ENCODE measurements at regions not wholly inside any gene's neighbourhood (a gene's known extent, or its start where the extent isn't known, plus 50 kb on each side); places are given as distances from the start of the nearest gene placed in this dataset.

GRCh38 chr6:166770216-166771116 is 143.4 kb upstream of the RPS6KA2 start:
- DNase-seq, result no peak

GRCh38 chr6:166769648-166770047 is 142.6 kb upstream of the RPS6KA2 start:
- DNase-seq, result no peak

- DNase-seq, result no peak
These were observed 141.7 kb upstream of the RPS6KA2 start for GRCh38 chr6:166768761-166769160.

- DNase-seq, result no peak
These were observed 140.2 kb upstream of the RPS6KA2 start for GRCh38 chr6:166767230-166767629.

DNA sequence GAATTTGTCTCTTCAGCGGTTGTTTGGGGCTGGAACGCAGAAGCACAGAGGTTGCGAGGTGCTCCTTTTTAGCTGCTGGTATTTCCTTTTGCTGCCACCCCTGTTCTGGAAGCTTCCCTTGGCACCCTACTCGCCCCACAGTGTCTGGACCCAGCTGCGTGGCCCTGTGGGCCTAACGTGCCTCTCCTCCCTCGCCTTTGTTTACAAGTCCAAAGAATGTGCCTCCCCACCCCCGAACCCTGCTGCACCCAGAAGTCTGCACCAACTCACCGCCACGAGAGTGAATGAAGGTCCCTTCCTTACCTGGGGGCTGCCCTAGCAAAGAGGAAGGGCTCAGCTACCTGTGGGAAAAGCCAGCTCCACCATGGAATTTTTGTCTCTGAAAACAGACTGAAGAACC is 139.7 kb upstream of the RPS6KA2 start:
- no peak for DNase-seq

- DNase-seq, result no peak
These were observed 138.1 kb upstream of the RPS6KA2 start for GRCh38 chr6:166765234-166765541.

- DNase-seq, result no peak
These were observed 137.6 kb upstream of the RPS6KA2 start for GRCh38 chr6:166764473-166765233.

- DNase-seq, result no peak
These were observed 136.8 kb upstream of the RPS6KA2 start for GRCh38 chr6:166763606-166764472.

- no peak for DNase-seq
These were observed 134.8 kb upstream of the RPS6KA2 start for GRCh38 chr6:166761801-166762200.

GRCh38 chr6:166760288-166760687 is 133.2 kb upstream of the RPS6KA2 start:
- DNase-seq, result no peak

- no peak for DNase-seq
These were observed 131.2 kb upstream of the RPS6KA2 start for GRCh38 chr6:166758136-166758704.

GRCh38 chr6:166757232-166758135 is 130.4 kb upstream of the RPS6KA2 start:
- no peak for DNase-seq

DNA sequence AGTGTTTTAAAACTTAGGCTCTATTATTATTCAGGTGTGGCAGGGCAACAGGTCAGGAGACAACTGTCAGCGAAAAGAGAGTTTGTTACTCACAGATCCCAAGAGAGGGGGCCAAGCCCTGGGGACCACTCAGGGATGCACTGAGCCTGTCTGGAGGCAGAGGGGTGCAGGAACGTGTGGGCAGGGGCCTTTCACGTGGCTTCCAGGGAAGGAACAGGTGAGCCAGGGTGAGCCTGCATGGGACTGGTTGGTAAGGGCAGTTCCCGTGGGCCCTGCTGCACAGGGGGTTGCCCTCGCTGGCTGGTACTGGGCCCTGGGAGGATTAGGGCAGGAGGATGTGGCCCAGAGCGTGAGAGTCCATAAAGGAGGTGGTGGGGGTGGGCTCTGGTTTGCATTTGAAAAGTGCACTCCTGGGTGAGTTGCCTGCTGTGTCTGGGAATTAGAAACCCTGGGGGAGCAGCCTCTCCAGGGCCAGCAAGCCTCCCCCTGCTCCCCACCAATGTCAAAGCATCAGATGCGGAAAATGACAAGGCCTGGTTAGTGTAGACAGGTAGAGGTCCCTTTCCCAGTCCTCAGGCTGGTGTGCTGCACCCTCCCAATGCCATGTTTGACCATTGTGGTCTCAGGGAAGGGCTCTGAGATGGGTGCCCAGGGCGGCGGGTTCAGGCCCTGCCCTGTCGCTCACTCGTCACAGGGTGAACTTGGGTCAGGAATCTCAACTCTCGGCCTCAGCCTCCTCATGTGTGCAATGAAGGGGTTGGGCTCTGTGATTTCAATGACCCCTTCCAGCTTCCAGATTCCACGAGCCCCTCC is 127.4 kb upstream of the RPS6KA2 start:
- DNase-seq, result no peak

- no peak for DNase-seq
These were observed 126.1 kb upstream of the RPS6KA2 start for GRCh38 chr6:166752928-166753721.

GRCh38 chr6:166752097-166752496 is 125.0 kb upstream of the RPS6KA2 start:
- DNase-seq, result no peak

DNA sequence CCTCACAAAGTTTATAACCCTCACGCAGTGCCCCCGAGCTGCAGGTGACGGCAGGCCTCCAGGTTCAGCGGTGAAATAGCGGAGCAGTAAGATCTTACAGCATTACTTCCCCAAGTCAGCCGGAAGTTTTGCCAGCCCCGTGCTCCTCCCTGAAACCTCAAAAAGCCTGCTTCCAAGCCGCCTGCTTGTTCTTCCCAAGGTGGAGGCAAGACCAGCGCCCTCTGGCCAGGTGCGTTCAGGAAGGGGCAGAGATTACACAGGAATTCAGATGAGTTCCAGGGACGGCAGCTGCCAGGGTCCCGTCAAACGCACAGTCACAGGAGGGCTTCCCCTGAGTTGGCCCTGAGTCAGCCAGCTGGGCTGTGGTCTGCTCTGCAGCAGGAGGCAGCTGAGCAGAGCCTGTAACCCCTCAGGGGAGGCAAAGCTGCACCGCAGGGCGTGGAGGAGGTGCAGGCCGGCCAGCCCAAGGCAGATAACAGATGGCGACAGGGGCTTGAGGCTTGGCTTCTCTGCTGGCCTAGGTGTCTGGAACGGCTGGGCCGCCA is 124.1 kb upstream of the RPS6KA2 start:
- DNase-seq, result no peak

- DNase-seq, result no peak
These were observed 123.2 kb upstream of the RPS6KA2 start for GRCh38 chr6:166750108-166750793.

- DNase-seq, result no peak
These were observed 122.6 kb upstream of the RPS6KA2 start for GRCh38 chr6:166749666-166750065.
